H9 (cell line): ENCODE measurements at regions not wholly inside any gene's neighbourhood (a gene's known extent, or its start where the extent isn't known, plus 50 kb on each side); places are given as distances from the start of the nearest gene placed in this dataset.

Experiments
- DNase-seq: peaks from one replicate; pipeline ENCODE4 v3.0.0-alpha.2; 2017
- H2AFZ ChIP-seq: one replicate; pipeline ENCODE4 v1.6.1; 2013; ENCODE audit warnings: mild to moderate bottlenecking, low read length, control low read depth, moderate library complexity
- H2AK5ac ChIP-seq: 2 replicates; pipeline ENCODE4 v1.6.1; 2013; ENCODE audit warnings: low read length, control low read depth, mixed read lengths; ENCODE audit not compliant: insufficient read length
- H2BK120ac ChIP-seq: one replicate; pipeline ENCODE4 v1.6.1; 2013; ENCODE audit warnings: low read depth, mild to moderate bottlenecking, low read length, control low read depth, inconsistent platforms; ENCODE audit not compliant: poor library complexity, severe bottlenecking
- H2BK12ac ChIP-seq: 2 replicates; pipeline ENCODE4 v1.6.1; 2013; ENCODE audit warnings: low read length, control low read depth, mixed read lengths, low read depth; ENCODE audit not compliant: insufficient read length
- H2BK15ac ChIP-seq: 2 replicates; pipeline ENCODE4 v1.6.1; 2013; ENCODE audit warnings: low read depth, low read length, control low read depth
- H2BK20ac ChIP-seq: one replicate; pipeline ENCODE4 v1.6.1; 2013; ENCODE audit warnings: low read depth, mild to moderate bottlenecking, low read length, control low read depth, inconsistent platforms; ENCODE audit not compliant: poor library complexity, severe bottlenecking
- H2BK5ac ChIP-seq: 2 replicates; pipeline ENCODE4 v1.6.1; 2013; ENCODE audit warnings: low read length, control low read depth, mixed read lengths; ENCODE audit not compliant: insufficient read length
- H3K14ac ChIP-seq: 2 replicates; pipeline ENCODE4 v1.6.1; 2013; ENCODE audit warnings: low read length, control low read depth; ENCODE audit not compliant: insufficient read depth
- H3K18ac ChIP-seq: 2 replicates; pipeline ENCODE4 v1.6.1; 2013; ENCODE audit warnings: low read depth, mild to moderate bottlenecking, mixed read lengths, low read length, control low read depth; ENCODE audit not compliant: insufficient read length
- H3K23ac ChIP-seq: 2 replicates; pipeline ENCODE4 v1.6.1; 2013; ENCODE audit warnings: low read length, control low read depth, mixed read lengths, low read depth; ENCODE audit not compliant: insufficient read length
- H3K23me2 ChIP-seq: 2 replicates; pipeline ENCODE4 v1.6.1; 2013; ENCODE audit warnings: low read depth, mild to moderate bottlenecking, mixed read lengths, low read length, control low read depth; ENCODE audit not compliant: insufficient read length, poor library complexity, severe bottlenecking
- H3K27ac ChIP-seq: 2 replicates; pipeline ENCODE4 v1.5.1; 2013; ENCODE audit warnings: low read length, control low read depth, mixed read lengths, low read depth; ENCODE audit not compliant: insufficient read length
- H3K27me3 ChIP-seq: 2 replicates; pipeline ENCODE4 v1.6.1; 2013; ENCODE audit warnings: low read length, control low read depth, inconsistent platforms; ENCODE audit not compliant: insufficient read depth
- H3K4ac ChIP-seq: 2 replicates; pipeline ENCODE4 v1.6.1; 2013; ENCODE audit warnings: low read depth, mild to moderate bottlenecking, control low read depth, inconsistent platforms, low read length, moderate library complexity
- H3K4me1 ChIP-seq: 2 replicates; pipeline ENCODE4 v1.6.1; 2013; ENCODE audit warnings: low read length, control low read depth, inconsistent platforms; ENCODE audit not compliant: insufficient read depth
- H3K4me2 ChIP-seq: 2 replicates; pipeline ENCODE4 v1.6.1; 2013; ENCODE audit warnings: low read length, control low read depth, mixed read lengths; ENCODE audit not compliant: insufficient read length, insufficient read depth
- H3K56ac ChIP-seq: 2 replicates; pipeline ENCODE4 v1.6.1; 2013; ENCODE audit warnings: low read depth, mild to moderate bottlenecking, mixed read lengths, low read length, control low read depth; ENCODE audit not compliant: insufficient read length
- H3K79me1 ChIP-seq: 2 replicates; pipeline ENCODE4 v1.6.1; 2013; ENCODE audit warnings: low read depth, mild to moderate bottlenecking, moderate library complexity, low read length, control low read depth, inconsistent platforms; ENCODE audit not compliant: insufficient read depth, poor library complexity, severe bottlenecking
- H3K79me2 ChIP-seq: 2 replicates; pipeline ENCODE4 v1.6.1; 2013; ENCODE audit warnings: low read length, control low read depth, inconsistent platforms; ENCODE audit not compliant: insufficient read depth
- H3K9ac ChIP-seq: 2 replicates; pipeline ENCODE4 v1.6.1; 2013; ENCODE audit warnings: low read length, control low read depth, mixed read lengths; ENCODE audit not compliant: insufficient read length; ENCODE audit errors: extremely low read depth
- H3K9me3 ChIP-seq: one replicate; pipeline ENCODE4 v1.6.1; 2013; ENCODE audit warnings: low read depth, low read length, inconsistent platforms; ENCODE audit not compliant: control insufficient read depth
- H3T11ph ChIP-seq: one replicate; pipeline ENCODE4 v1.6.1; 2013; ENCODE audit warnings: mild to moderate bottlenecking, low read length, control low read depth, inconsistent platforms
- H4K20me1 ChIP-seq: one replicate; pipeline ENCODE4 v1.6.1; 2013; ENCODE audit not compliant: control insufficient read depth, insufficient read length, insufficient read depth
- H4K5ac ChIP-seq: 2 replicates; pipeline ENCODE4 v1.6.1; 2013; ENCODE audit warnings: low read depth, mild to moderate bottlenecking, mixed read lengths, low read length, control low read depth; ENCODE audit not compliant: insufficient read length
- H4K8ac ChIP-seq: replicated peaks from 2 replicates; pipeline ENCODE4 v1.6.1; 2013; ENCODE audit warnings: low read length, control low read depth, mixed read lengths, low read depth; ENCODE audit not compliant: insufficient read length
- H4K91ac ChIP-seq: 2 replicates; pipeline ENCODE4 v1.6.1; 2013; ENCODE audit warnings: low read depth, mild to moderate bottlenecking, moderate library complexity, mixed read lengths, low read length, control low read depth; ENCODE audit not compliant: insufficient read length
- H3K27ac Mint-ChIP-seq, 3 experiments: 2 replicates in 2 of 3; 3 replicates in 1 of 3; pipeline ENCODE4 v1.8.0; 2020 to 2021; ENCODE audit warnings: mixed read lengths in 3 of 3, mild to moderate bottlenecking in 1 of 3, moderate library complexity in 1 of 3
- H3K27me3 Mint-ChIP-seq: 2 replicates; pipeline ENCODE4 v1.8.0; 2021; ENCODE audit warnings: low read depth, mild to moderate bottlenecking, moderate library complexity, mixed read lengths
- H3K36me3 Mint-ChIP-seq, 3 experiments: 2 replicates in 2 of 3; 3 replicates in 1 of 3; pipeline ENCODE4 v1.8.0; 2020 to 2021; ENCODE audit warnings: low read depth in 3 of 3, mixed read lengths in 3 of 3; ENCODE audit not compliant: insufficient read depth in 1 of 3
- H3K4me1 Mint-ChIP-seq, 2 experiments: 2 replicates each; pipeline ENCODE4 v1.8.0; 2020; ENCODE audit warnings: mixed read lengths in 2 of 2
- H3K4me3 Mint-ChIP-seq, 2 experiments: 2 replicates in 1 of 2; 3 replicates in 1 of 2; pipeline ENCODE4 v1.8.0; 2020 to 2021; ENCODE audit warnings: mild to moderate bottlenecking in 2 of 2, mixed read lengths in 2 of 2, moderate library complexity in 1 of 2
- H3K9me3 Mint-ChIP-seq, 2 experiments: 2 replicates in 1 of 2; 3 replicates in 1 of 2; pipeline ENCODE4 v1.8.0; 2020; ENCODE audit warnings: mild to moderate bottlenecking in 2 of 2, mixed read lengths in 2 of 2, moderate library complexity in 1 of 2
- WGBS: extraction: QIAGEN DNeasy Blood & Tissue Kit; methylation state at CpG from one replicate; pipeline ENCODE4 v1.1.7; 2013; ENCODE audit warnings: missing lambda C conversion rate, low lambda C conversion rate, mixed read lengths; ENCODE audit not compliant: insufficient read length; ENCODE audit errors: extremely low coverage; 5-methylcytosine and 5-hydroxymethylcytosine counted together
- TF ChIP-seq, protein P1 (sequence below): fragments of 200-600 bp; sonication (generic); conservative IDR thresholded peaks from 3 replicates; pipeline ENCODE4 v1.8.0; 2021; ENCODE audit warnings: antibody characterized with exemption, mild to moderate bottlenecking

- Histone ChIP-seq H3K56ac (no peak overlapping the region), H3K14ac (no peak overlapping the region), H2BK20ac (no peak overlapping the region)
Observed at GRCh38 chrY:11293392-11293791, 1407.6 kb upstream of the USP9Y start.

More at GRCh38 chrY:11293392-11293791, 1407.6 kb upstream of the USP9Y start:
- Histone ChIP-seq H4K8ac (no peak overlapping the region), H4K5ac (no peak overlapping the region), H2AK5ac (no peak overlapping the region), H2BK12ac (no peak overlapping the region), H2BK15ac (no peak overlapping the region), H3K23ac (no peak overlapping the region), H3K4me1 (no peaks in the 10 kb centered on the region), H3K27ac (no peak overlapping the region), H2BK120ac (no peak overlapping the region), H3K4me2 (no peak overlapping the region), H4K91ac (no peak overlapping the region), H3K18ac (no peak overlapping the region), H2BK5ac (no peak overlapping the region), H3K9ac (no peak overlapping the region), H3K79me1 (no peaks in the 10 kb centered on the region), H3K4ac (no peak overlapping the region), H3K23me2 (no peaks in the 10 kb centered on the region), H3K9me3 (no peaks in the 10 kb centered on the region), H3K79me2 (no peaks in the 10 kb centered on the region), H2AFZ (no peak overlapping the region), H3T11ph (no peak overlapping the region), H3K27me3 (no peaks in the 10 kb centered on the region), H4K20me1 (no peaks in the 10 kb centered on the region)
- peaks cover 3 to 5% of the 10 kb centered on the region in 2 experiments for H3K9me3 Mint-ChIP-seq
- no peak overlapping the region for H3K4me3 Mint-ChIP-seq
- TF ChIP-seq, protein P1, sequence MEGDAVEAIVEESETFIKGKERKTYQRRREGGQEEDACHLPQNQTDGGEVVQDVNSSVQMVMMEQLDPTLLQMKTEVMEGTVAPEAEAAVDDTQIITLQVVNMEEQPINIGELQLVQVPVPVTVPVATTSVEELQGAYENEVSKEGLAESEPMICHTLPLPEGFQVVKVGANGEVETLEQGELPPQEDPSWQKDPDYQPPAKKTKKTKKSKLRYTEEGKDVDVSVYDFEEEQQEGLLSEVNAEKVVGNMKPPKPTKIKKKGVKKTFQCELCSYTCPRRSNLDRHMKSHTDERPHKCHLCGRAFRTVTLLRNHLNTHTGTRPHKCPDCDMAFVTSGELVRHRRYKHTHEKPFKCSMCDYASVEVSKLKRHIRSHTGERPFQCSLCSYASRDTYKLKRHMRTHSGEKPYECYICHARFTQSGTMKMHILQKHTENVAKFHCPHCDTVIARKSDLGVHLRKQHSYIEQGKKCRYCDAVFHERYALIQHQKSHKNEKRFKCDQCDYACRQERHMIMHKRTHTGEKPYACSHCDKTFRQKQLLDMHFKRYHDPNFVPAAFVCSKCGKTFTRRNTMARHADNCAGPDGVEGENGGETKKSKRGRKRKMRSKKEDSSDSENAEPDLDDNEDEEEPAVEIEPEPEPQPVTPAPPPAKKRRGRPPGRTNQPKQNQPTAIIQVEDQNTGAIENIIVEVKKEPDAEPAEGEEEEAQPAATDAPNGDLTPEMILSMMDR, result no peak
- DNase-seq, result no peak
- peaks cover 0 to 2% (median 2%) of the 10 kb centered on the region in 3 experiments; a peak in 4 of 7 replicates for H3K36me3 Mint-ChIP-seq
- H3K4me1 Mint-ChIP-seq, result no peaks in the 10 kb centered on the region
- WGBS, result 100% methylated on average over 4 of the region's 5 CpGs
- H3K27me3 Mint-ChIP-seq, result no peaks in the 10 kb centered on the region
- H3K27ac Mint-ChIP-seq, result no peak overlapping the region
